GM23338 (cell line): ENCODE measurements at regions not wholly inside any gene's neighbourhood (a gene's known extent, or its start where the extent isn't known, plus 50 kb on each side); places are given as distances from the start of the nearest gene placed in this dataset.

ENCODE experiments used
- ATAC-seq: fragments of 200-7000 bp; cut with Tn5 transposase; 3 replicates; pipeline ENCODE4 v1.9.1; 2020
- DNase-seq: peaks from one replicate; pipeline ENCODE4 v3.0.0-alpha.2; 2015; ENCODE audit warnings: low spot score
- H2AFZ ChIP-seq: fragments of 200-600 bp; sonication (generic); 2 replicates; pipeline ENCODE4 v1.8.0; 2016; ENCODE audit warnings: antibody characterized with exemption, mild to moderate bottlenecking, moderate library complexity
- H3F3A ChIP-seq: fragments of 200-600 bp; sonication (generic); replicated peaks from 2 replicates; pipeline ENCODE4 v1.8.0; 2017; ENCODE audit warnings: antibody characterized with exemption, mixed run types, low read depth
- H3K27ac ChIP-seq: fragments of 200-600 bp; sonication (generic); 2 replicates; pipeline ENCODE4 v1.6.1; 2016; ENCODE audit warnings: low read depth
- H3K27me3 ChIP-seq: fragments of 200-600 bp; sonication (generic); 2 replicates; pipeline ENCODE4 v1.8.0; 2016; ENCODE audit warnings: mild to moderate bottlenecking, mixed run types, moderate library complexity; ENCODE audit not compliant: insufficient read depth
- H3K36me3 ChIP-seq: fragments of 200-600 bp; sonication (generic); 2 replicates; pipeline ENCODE4 v1.8.0; 2016; ENCODE audit warnings: mild to moderate bottlenecking; ENCODE audit not compliant: insufficient read depth
- H3K4me1 ChIP-seq: fragments of 200-600 bp; sonication (generic); 2 replicates; pipeline ENCODE4 v1.8.0; 2016; ENCODE audit warnings: mild to moderate bottlenecking, moderate library complexity; ENCODE audit not compliant: insufficient read depth
- H3K4me2 ChIP-seq: fragments of 200-600 bp; sonication (generic); 2 replicates; pipeline ENCODE4 v1.7.1; 2017; ENCODE audit warnings: mixed run types
- H3K4me3 ChIP-seq: fragments of 200-600 bp; sonication (generic); 2 replicates; pipeline ENCODE4 v1.6.1; 2016; ENCODE audit warnings: mixed run types
- H3K79me2 ChIP-seq: fragments of 200-600 bp; sonication (generic); replicated peaks from 2 replicates; pipeline ENCODE4 v1.8.0; 2017; ENCODE audit warnings: mild to moderate bottlenecking; ENCODE audit not compliant: insufficient read depth
- H3K9me2 ChIP-seq: fragments of 200-600 bp; sonication (generic); 2 replicates; pipeline ENCODE4 v1.8.0; 2017; ENCODE audit not compliant: insufficient read depth
- H4K20me1 ChIP-seq: fragments of 200-600 bp; sonication (generic); replicated peaks from 2 replicates; pipeline ENCODE4 v1.8.0; 2017; ENCODE audit warnings: mild to moderate bottlenecking; ENCODE audit not compliant: insufficient read depth
- H3K27ac Mint-ChIP-seq: 2 replicates; pipeline ENCODE4 v1.8.0; 2020; ENCODE audit warnings: inconsistent platforms, mild to moderate bottlenecking, moderate library complexity, mixed read lengths
- H3K27me3 Mint-ChIP-seq: 3 replicates; pipeline ENCODE4 v1.8.0; 2022; ENCODE audit warnings: low read depth, mild to moderate bottlenecking, moderate library complexity, mixed read lengths, inconsistent platforms; ENCODE audit not compliant: insufficient read depth, poor library complexity
- H3K36me3 Mint-ChIP-seq: 3 replicates; pipeline ENCODE4 v1.8.0; 2021; ENCODE audit warnings: low read depth, mild to moderate bottlenecking, inconsistent platforms, moderate library complexity, mixed read lengths
- H3K4me1 Mint-ChIP-seq: 3 replicates; pipeline ENCODE4 v1.8.0; 2020; ENCODE audit warnings: mild to moderate bottlenecking, inconsistent platforms, mixed read lengths
- H3K4me3 Mint-ChIP-seq: 3 replicates; pipeline ENCODE4 v1.8.0; 2021; ENCODE audit warnings: moderate library complexity, mild to moderate bottlenecking, inconsistent platforms, mixed read lengths
- H3K9me3 Mint-ChIP-seq: 3 replicates; pipeline ENCODE4 v1.8.0; 2020; ENCODE audit warnings: moderate library complexity, mild to moderate bottlenecking, inconsistent platforms, mixed read lengths
- CREB1 ChIP-seq: fragments of 250-450 bp; sonication (Bioruptor Pico); IDR thresholded peaks from 2 replicates; pipeline ENCODE4 v1.5.0; 2020; ENCODE audit warnings: low read depth, mild to moderate bottlenecking, moderate library complexity
- CTCF ChIP-seq, 2 experiments: fragments of 200-600 bp in 1 of 2; sonication (generic) in 1 of 2; conservative IDR thresholded peaks; 2 replicates each; pipeline versions ENCODE4 v1.5.1 to v1.6.1; 2016 to 2017; ENCODE audit warnings: antibody characterized with exemption in 2 of 2, low read depth in 2 of 2, mild to moderate bottlenecking in 2 of 2, moderate library complexity in 1 of 2
- ETS1 ChIP-seq: IDR thresholded peaks from 2 replicates; pipeline ENCODE4 v1.6.1; 2016; ENCODE audit warnings: antibody characterized with exemption
- EZH2 ChIP-seq: fragments of 200-600 bp; sonication (generic); IDR thresholded peaks from one replicate; pipeline ENCODE4 v1.8.0; 2017; ENCODE audit warnings: antibody characterized with exemption, mild to moderate bottlenecking, low read depth; ENCODE audit not compliant: unreplicated experiment
- EZH2phosphoT487 ChIP-seq: fragments of 200-600 bp; sonication (generic); IDR thresholded peaks from one replicate; pipeline ENCODE4 v1.8.1; 2018; ENCODE audit warnings: antibody characterized with exemption; ENCODE audit not compliant: unreplicated experiment
- JUNB ChIP-seq: IDR thresholded peaks from one replicate; pipeline ENCODE4 v1.6.1; 2016; ENCODE audit warnings: antibody characterized with exemption; ENCODE audit not compliant: unreplicated experiment
- NANOG ChIP-seq: IDR thresholded peaks from 2 replicates; pipeline ENCODE4 v1.6.1; 2016; ENCODE audit warnings: antibody characterized with exemption, borderline replicate concordance
- POLR2AphosphoS5 ChIP-seq: IDR thresholded peaks from 2 replicates; pipeline ENCODE4 v1.6.1; 2016; ENCODE audit warnings: antibody characterized with exemption, low read depth
- REST ChIP-seq: IDR thresholded peaks from one replicate; pipeline ENCODE4 v1.6.1; 2018; ENCODE audit warnings: antibody characterized with exemption; ENCODE audit not compliant: unreplicated experiment
- STAT1 ChIP-seq: IDR thresholded peaks from one replicate; pipeline ENCODE4 v1.6.1; 2016; ENCODE audit warnings: antibody characterized with exemption; ENCODE audit not compliant: unreplicated experiment
- ZNF114 ChIP-seq: fragments of 250-450 bp; sonication (Bioruptor Pico); IDR thresholded peaks from 2 replicates; pipeline ENCODE4 v1.5.0; 2020; ENCODE audit warnings: mild to moderate bottlenecking, moderate library complexity
- ZNF331 ChIP-seq: fragments of 250-450 bp; sonication (Bioruptor Pico); IDR thresholded peaks from 2 replicates; pipeline ENCODE4 v1.5.0; 2020; ENCODE audit warnings: low read depth, mild to moderate bottlenecking, moderate library complexity
- ZNF462 ChIP-seq: fragments of 250-450 bp; sonication (Bioruptor Pico); IDR thresholded peaks from 2 replicates; pipeline ENCODE4 v1.5.0; 2020; ENCODE audit warnings: mild to moderate bottlenecking, moderate library complexity

- Mint-ChIP-seq H3K27ac (no peak overlapping the region), H3K36me3 (no peaks in the 10 kb centered on the region), H3K4me3 (no peak overlapping the region), H3K9me3 (peaks cover 4% of the 10 kb centered on the region; the same call in 1 of the 3 replicates), H3K4me1 (no peaks in the 10 kb centered on the region), H3K27me3 (no peaks in the 10 kb centered on the region)
- Histone ChIP-seq H3K4me2 (no peak overlapping the region), H3K36me3 (no peaks in the 10 kb centered on the region), H3K4me3 (no peak overlapping the region), H3K27me3 (no peaks in the 10 kb centered on the region), H3K27ac (no peak overlapping the region), H3K4me1 (no peaks in the 10 kb centered on the region), H4K20me1 (no peaks in the 10 kb centered on the region), H3K79me2 (no peaks in the 10 kb centered on the region), H3K9me2 (no peaks in the 10 kb centered on the region), H2AFZ (no peak overlapping the region), H3F3A (no peaks in the 10 kb centered on the region)
- TF ChIP-seq EZH2 = no peak
- no peak for TF ChIP-seq EZH2phosphoT487
- no peak for TF ChIP-seq POLR2AphosphoS5
- no peak for TF ChIP-seq CTCF (conservative IDR thresholded peaks at IDR 0.05; ENCODE audit: low read depth in 2 of 2)
- no peak for TF ChIP-seq STAT1
- no peak for TF ChIP-seq JUNB
- TF ChIP-seq ZNF114 (CRISPR knock-in tag) = no peak
- no peak for TF ChIP-seq NANOG
- TF ChIP-seq ZNF462 = no peak
- TF ChIP-seq CREB1 (CRISPR knock-in tag) = no peak
- TF ChIP-seq REST = no peak
- TF ChIP-seq ETS1 = no peak
- no peak for TF ChIP-seq ZNF331 (CRISPR knock-in tag)
- no peak for ATAC-seq
- no peak for DNase-seq
Measured at GRCh38 chr1:104854529-104854928, 1104.8 kb downstream of the AMY1C start.
